PC-3 (cell line): ENCODE measurements at regions not wholly inside any gene's neighbourhood (a gene's known extent, or its start where the extent isn't known, plus 50 kb on each side); places are given as distances from the start of the nearest gene placed in this dataset.

Source experiments
- ATAC-seq: fragments of 200-7000 bp; cut with Tn5 transposase; 2 replicates; pipeline ENCODE4 v1.9.1; 2020; ENCODE audit warnings: mild to moderate bottlenecking, moderate library complexity
- BruUV-seq: library from RNA; stranded (reverse); fragments of 400-500 nt; replicated peaks from 2 replicates; lab custom pipeline; 2021; lab: Mats Ljungman, UMichigan
- CTCF ChIA-PET: fragments of 300-600 bp; sonication (Branson Sonifier 250); formaldehyde crosslinking; loops from one replicate; lab custom pipeline; 2022; ENCODE audit warnings: antibody characterized with exemption; lab: Charles Lee
- POLR2A ChIA-PET: fragments of 300-600 bp; sonication (Branson Sonifier 250); formaldehyde crosslinking; loops from one replicate; lab custom pipeline; 2022; ENCODE audit warnings: antibody characterized with exemption; ENCODE audit not compliant: unreplicated experiment; lab: Charles Lee
- DNase-seq: peaks from one replicate; pipeline ENCODE4 v3.0.0-alpha.2; 2015
- H2AFZ ChIP-seq: fragments of 300-600 bp; sonication (generic); 2 replicates; pipeline ENCODE4 v1.6.0; 2016; ENCODE audit warnings: antibody characterized with exemption, low read length
- H3F3A ChIP-seq: fragments of 300-600 bp; sonication (generic); one replicate; pipeline ENCODE4 v1.6.0; 2017; ENCODE audit warnings: antibody characterized with exemption, low read length, control low read depth, mild to moderate bottlenecking; ENCODE audit not compliant: unreplicated experiment
- H3K27ac ChIP-seq: fragments of 300-600 bp; sonication (generic); 2 replicates; pipeline ENCODE4 v1.5.1; 2016; ENCODE audit warnings: mild to moderate bottlenecking, low read length
- H3K27me3 ChIP-seq: fragments of 300-600 bp; sonication (generic); 2 replicates; pipeline ENCODE4 v1.6.1; 2016; ENCODE audit warnings: low read length, mixed read lengths
- H3K36me3 ChIP-seq: fragments of 300-600 bp; sonication (generic); 2 replicates; pipeline ENCODE4 v1.6.1; 2016; ENCODE audit warnings: low read depth, mixed run types, low read length, mixed read lengths
- H3K4me1 ChIP-seq: fragments of 300-600 bp; sonication (generic); 2 replicates; pipeline ENCODE4 v1.5.1; 2016; ENCODE audit warnings: low read length; ENCODE audit not compliant: insufficient read depth
- H3K4me2 ChIP-seq: fragments of 300-600 bp; sonication (generic); 2 replicates; pipeline ENCODE4 v1.6.0; 2016; ENCODE audit warnings: low read length
- H3K4me3 ChIP-seq: fragments of 300-600 bp; sonication (generic); 2 replicates; pipeline ENCODE4 v1.5.1; 2016; ENCODE audit warnings: mild to moderate bottlenecking, low read length, mixed read lengths
- H3K79me2 ChIP-seq: fragments of 300-600 bp; sonication (generic); 2 replicates; pipeline ENCODE4 v1.6.1; 2017; ENCODE audit warnings: low read length, mixed read lengths
- H3K9ac ChIP-seq: fragments of 300-600 bp; sonication (generic); 2 replicates; pipeline ENCODE4 v1.6.0; 2016; ENCODE audit warnings: mild to moderate bottlenecking, low read length
- H3K9me2 ChIP-seq: fragments of 300-600 bp; sonication (generic); replicated peaks from 2 replicates; pipeline ENCODE4 v1.6.1; 2016; ENCODE audit warnings: mixed run types, low read length, mixed read lengths
- H3K9me3 ChIP-seq: fragments of 300-600 bp; sonication (generic); 2 replicates; pipeline ENCODE4 v1.6.1; 2016; ENCODE audit warnings: low read length, mixed read lengths
- H4K20me1 ChIP-seq: fragments of 300-600 bp; sonication (generic); 2 replicates; pipeline ENCODE4 v1.6.1; 2016; ENCODE audit warnings: low read length, mixed read lengths
- EZH2 ChIP-seq: fragments of 300-600 bp; sonication (generic); IDR thresholded peaks from one replicate; pipeline ENCODE4 v1.6.1; 2017; ENCODE audit warnings: antibody characterized with exemption, mild to moderate bottlenecking, low read length; ENCODE audit not compliant: unreplicated experiment
- EZH2phosphoT487 ChIP-seq: fragments of 300-600 bp; sonication (generic); IDR thresholded peaks from 2 replicates; pipeline ENCODE4 v1.6.1; 2018; ENCODE audit warnings: mild to moderate bottlenecking, antibody characterized with exemption, low read length, borderline replicate concordance
- intact Hi-C: fragments of 100-400 bp; cut with micrococcal nuclease; formaldehyde crosslinking; loops from 2 replicates; pipeline ENCODE4 v1.9.0; 2023
- TF ChIP-seq, protein P1 (sequence below): fragments of 300-600 bp; sonication (generic); conservative IDR thresholded peaks from 2 replicates; pipeline ENCODE4 v1.5.1; 2017; ENCODE audit warnings: antibody characterized with exemption, low read depth, mild to moderate bottlenecking, low read length

DNA sequence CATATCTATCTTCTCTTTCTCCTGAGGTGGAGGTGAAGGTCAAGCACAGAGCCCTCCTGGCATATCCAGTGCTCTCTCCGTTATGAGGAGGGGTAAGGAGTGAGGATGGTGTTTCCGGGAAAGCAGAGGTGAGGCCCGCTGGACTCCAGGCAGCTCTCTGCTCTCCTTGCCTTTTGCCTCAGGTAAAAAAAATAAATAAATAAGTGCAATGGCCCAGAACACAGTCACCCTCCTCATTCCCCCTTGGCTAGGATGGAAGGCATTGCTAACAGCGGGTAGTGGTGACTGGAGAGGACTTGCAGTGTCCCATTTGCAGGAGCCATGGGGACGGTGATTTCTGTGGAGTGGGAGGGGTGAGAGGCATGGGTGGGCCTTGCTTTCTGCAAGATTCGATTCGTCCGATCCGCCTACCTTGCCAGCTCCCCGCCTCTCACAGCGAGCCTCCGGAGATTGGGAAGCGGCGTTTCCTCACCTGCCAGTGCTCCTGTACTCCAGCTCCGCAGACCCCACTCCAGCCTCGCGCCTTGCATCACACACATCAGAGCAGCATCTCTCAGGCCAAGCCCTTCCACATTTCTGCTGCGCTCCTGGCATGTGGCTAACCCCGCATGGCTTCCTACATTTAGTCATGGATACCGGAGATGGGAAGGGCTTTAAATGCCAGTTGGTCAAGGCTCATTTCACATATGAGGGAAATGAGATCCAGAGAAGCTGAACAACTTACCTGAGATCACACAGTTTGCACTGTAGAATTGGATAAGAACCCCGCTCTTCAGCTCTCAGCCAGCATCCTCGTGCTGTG is 155.2 kb downstream of the VAPA start:
- DNase-seq (no peak), ATAC-seq (no peak)
- Histone ChIP-seq H3K9me2 (no peaks in the 10 kb centered on the region), H3K9ac (no peak overlapping the region), H3K4me3 (no peak overlapping the region), H3K4me2 (no peak overlapping the region), H2AFZ (no peak overlapping the region), H3K27me3 (peaks cover 40% of the 10 kb centered on the region), H3K36me3 (no peaks in the 10 kb centered on the region), H4K20me1 (no peaks in the 10 kb centered on the region), H3K27ac (no peak overlapping the region), H3F3A (no peaks in the 10 kb centered on the region), H3K4me1 (peaks cover 13% of the 10 kb centered on the region), H3K79me2 (no peaks in the 10 kb centered on the region), H3K9me3 (no peaks in the 10 kb centered on the region)
- CTCF ChIA-PET: no interaction called here
- BruUV-seq: no TSS peak
- POLR2A ChIA-PET: no interaction called here
- TF ChIP-seq EZH2phosphoT487: no peak
- TF ChIP-seq, protein P1, sequence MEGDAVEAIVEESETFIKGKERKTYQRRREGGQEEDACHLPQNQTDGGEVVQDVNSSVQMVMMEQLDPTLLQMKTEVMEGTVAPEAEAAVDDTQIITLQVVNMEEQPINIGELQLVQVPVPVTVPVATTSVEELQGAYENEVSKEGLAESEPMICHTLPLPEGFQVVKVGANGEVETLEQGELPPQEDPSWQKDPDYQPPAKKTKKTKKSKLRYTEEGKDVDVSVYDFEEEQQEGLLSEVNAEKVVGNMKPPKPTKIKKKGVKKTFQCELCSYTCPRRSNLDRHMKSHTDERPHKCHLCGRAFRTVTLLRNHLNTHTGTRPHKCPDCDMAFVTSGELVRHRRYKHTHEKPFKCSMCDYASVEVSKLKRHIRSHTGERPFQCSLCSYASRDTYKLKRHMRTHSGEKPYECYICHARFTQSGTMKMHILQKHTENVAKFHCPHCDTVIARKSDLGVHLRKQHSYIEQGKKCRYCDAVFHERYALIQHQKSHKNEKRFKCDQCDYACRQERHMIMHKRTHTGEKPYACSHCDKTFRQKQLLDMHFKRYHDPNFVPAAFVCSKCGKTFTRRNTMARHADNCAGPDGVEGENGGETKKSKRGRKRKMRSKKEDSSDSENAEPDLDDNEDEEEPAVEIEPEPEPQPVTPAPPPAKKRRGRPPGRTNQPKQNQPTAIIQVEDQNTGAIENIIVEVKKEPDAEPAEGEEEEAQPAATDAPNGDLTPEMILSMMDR: no peak
- TF ChIP-seq EZH2: no peak
- intact Hi-C loops: no loop called here

DNA sequence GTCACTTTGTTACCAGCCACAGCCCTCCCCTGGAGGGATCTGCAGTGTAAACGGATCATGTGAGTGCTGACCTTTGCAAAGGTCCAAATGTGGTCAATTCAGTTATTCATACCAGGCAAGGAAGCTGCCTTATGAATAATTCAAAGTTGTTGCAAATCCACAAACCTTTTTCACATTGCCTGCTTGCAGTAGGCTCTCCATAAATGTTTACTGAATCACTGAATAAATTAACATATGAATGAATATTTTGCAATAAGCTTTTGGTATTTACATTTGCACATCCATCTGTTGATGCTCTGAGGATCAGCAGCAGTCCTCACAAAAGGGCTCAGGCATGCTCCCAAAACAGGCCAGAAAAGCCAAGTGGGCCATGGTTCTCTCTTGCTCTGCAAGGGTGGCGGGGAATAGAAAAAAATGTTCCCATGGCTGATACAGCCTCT is 156.8 kb downstream of the VAPA start:
- DNase-seq: no peak
- Histone ChIP-seq H3K36me3 (no peaks in the 10 kb centered on the region), H2AFZ (no peak overlapping the region), H3K79me2 (no peaks in the 10 kb centered on the region), H3K4me3 (no peak overlapping the region), H3K4me1 (peaks cover 13% of the 10 kb centered on the region), H3K27me3 (peaks cover 44% of the 10 kb centered on the region), H3K9me3 (no peaks in the 10 kb centered on the region), H3F3A (no peaks in the 10 kb centered on the region), H3K9me2 (no peaks in the 10 kb centered on the region), H3K27ac (no peak overlapping the region), H3K9ac (no peak overlapping the region), H3K4me2 (no peak overlapping the region), H4K20me1 (no peaks in the 10 kb centered on the region)
- ChIA-PET POLR2A (no interaction called here), CTCF (no interaction called here)
- ATAC-seq: no peak
- no TSS peak for BruUV-seq
- intact Hi-C loops: no loop called here
- TF ChIP-seq, protein P1: no peak
- TF ChIP-seq EZH2phosphoT487: no peak
- TF ChIP-seq EZH2: no peak

DNA sequence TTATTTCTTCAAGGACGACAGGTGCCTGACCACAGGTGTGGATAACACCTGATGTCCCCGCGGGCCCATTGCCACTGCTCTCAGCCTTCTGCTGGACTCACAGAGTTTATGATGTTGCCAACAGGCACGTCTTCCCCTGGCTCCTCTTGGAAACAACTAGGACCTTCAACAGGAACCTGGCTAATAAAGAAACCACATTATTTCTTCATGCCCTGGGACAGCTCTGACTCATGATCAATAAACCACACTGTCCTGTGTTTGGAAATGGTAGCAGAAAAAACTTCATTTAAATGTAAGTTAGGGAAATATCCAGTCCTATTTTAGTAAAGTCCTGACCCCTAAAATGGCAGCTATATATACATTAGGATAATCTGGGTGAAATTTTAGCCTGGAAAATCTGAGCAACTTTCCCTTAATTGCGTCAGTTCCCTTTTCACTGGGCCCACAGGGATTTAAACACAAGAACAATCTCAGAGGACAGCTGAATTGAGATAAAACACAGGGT is 158.9 kb downstream of the VAPA start:
- Histone ChIP-seq H3K9ac (no peak overlapping the region), H3K79me2 (no peaks in the 10 kb centered on the region), H3K36me3 (no peaks in the 10 kb centered on the region), H3K9me3 (no peaks in the 10 kb centered on the region), H3K9me2 (no peaks in the 10 kb centered on the region), H3K4me1 (peaks cover 13% of the 10 kb centered on the region), H3F3A (no peaks in the 10 kb centered on the region), H3K27ac (no peak overlapping the region), H4K20me1 (no peaks in the 10 kb centered on the region), H3K4me2 (peak overlapping the region; percentile 15; the same call in 1 of the 2 replicates), H3K4me3 (no peak overlapping the region), H3K27me3 (peaks cover 23% of the 10 kb centered on the region; the same call in 1 of the 2 replicates), H2AFZ (no peak overlapping the region)
- ATAC-seq: peak; percentile 82
- intact Hi-C loops: no loop called here
- TF ChIP-seq EZH2: no peak
- TF ChIP-seq, protein P1: no peak
- no TSS peak for BruUV-seq
- CTCF ChIA-PET: no interaction called here
- POLR2A ChIA-PET: interaction anchor here (0.6 kb wide), 1 partner anchor 748 kb away, joined by 7 read pairs; no protein-coding TSS in a partner anchor
- peak; percentile 76 for DNase-seq
